ENCODE measurements at regions not wholly inside any gene's neighbourhood (a gene's known extent, or its start where the extent isn't known, plus 50 kb on each side); places are given as distances from the start of the nearest gene placed in this dataset.

DNA sequence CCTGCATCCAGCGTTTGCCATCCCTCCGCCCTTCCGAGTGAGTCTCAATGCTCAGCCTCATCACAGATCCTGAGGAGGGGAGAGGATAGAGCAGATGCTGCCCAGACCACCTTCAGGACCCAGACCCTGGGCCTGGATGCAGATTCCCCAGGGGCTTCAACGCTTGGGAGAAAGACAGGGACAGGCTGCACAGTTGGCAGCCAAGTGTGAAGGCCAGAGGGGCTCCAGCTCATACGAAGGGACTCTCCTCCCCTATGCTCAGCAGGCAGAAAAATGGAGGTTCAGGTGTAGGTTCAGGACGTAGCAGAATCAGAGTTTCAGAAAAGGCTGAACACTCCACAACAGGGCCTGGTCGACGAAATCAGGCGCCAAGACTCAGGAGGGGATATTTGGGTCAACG, 378.5 kb upstream of the IRX1 start:
- in situ Hi-C loops (cut with HindIII; ENCODE audit: low sequenced_read_pairs) = no loop called here
- no peak overlapping the region for H3K4me3 ChIP-seq (ENCODE audit: low read depth, low read length)
- no peak for DNase-seq (ENCODE audit: low read depth, low spot score)
- TF ChIP-seq, protein P1, sequence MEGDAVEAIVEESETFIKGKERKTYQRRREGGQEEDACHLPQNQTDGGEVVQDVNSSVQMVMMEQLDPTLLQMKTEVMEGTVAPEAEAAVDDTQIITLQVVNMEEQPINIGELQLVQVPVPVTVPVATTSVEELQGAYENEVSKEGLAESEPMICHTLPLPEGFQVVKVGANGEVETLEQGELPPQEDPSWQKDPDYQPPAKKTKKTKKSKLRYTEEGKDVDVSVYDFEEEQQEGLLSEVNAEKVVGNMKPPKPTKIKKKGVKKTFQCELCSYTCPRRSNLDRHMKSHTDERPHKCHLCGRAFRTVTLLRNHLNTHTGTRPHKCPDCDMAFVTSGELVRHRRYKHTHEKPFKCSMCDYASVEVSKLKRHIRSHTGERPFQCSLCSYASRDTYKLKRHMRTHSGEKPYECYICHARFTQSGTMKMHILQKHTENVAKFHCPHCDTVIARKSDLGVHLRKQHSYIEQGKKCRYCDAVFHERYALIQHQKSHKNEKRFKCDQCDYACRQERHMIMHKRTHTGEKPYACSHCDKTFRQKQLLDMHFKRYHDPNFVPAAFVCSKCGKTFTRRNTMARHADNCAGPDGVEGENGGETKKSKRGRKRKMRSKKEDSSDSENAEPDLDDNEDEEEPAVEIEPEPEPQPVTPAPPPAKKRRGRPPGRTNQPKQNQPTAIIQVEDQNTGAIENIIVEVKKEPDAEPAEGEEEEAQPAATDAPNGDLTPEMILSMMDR (IDR thresholded peaks at IDR 0.05; ENCODE audit: low read depth, low read length) = no peak

DNA sequence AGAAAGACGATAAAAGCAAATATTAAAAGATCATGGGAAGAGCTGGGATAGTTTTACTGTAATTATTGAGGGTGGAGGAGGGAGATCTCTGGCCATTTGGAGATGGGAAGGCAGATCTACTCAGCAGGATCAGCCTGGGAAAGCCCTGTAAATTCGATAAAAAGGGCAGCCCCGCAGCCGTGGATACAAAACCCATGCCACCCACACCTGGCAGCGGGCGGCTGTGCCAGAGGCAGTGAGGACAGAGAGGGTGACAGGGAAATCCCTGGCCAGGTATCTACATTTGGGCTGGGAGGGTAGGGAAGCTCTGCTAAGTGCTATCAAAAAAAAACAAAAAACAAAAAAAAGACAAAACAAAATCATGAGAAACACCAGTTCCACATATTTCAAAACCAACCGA, 379.2 kb upstream of the IRX1 start:
- DNase-seq (ENCODE audit: low read depth, low spot score) = no peak
- H3K4me3 ChIP-seq (ENCODE audit: low read depth, low read length) = no peak overlapping the region
- TF ChIP-seq, protein P1 (IDR thresholded peaks at IDR 0.05; ENCODE audit: low read depth, low read length) = no peak
- in situ Hi-C loops (cut with HindIII; ENCODE audit: low sequenced_read_pairs) = no loop called here

DNA sequence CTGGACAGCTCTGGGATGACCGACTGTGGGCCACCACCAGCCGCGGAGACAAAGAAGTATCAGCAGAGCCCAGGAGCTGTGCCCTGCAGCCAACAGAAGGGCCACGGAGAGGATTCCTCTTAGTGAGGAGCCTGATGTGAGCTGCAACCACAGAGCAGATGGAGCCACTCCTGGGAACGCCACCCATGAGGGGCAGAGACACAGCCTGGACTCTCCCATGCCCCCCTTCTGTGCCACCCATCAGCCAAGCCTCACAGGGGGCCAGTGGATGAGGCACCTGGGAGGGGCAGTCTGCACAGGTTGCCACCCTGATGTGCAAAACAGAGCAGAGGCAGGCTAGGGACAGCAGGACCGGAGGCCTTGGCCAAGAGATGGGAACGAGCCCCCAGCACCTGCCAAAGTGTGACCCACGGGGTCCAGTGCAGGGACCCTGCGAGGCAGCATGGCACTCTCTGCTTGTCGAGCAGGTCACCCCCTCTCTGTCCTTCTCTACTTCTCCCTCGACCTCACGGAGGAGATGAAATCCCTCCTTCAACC, 380.7 kb upstream of the IRX1 start:
- H3K4me3 ChIP-seq (ENCODE audit: low read depth, low read length) = no peak overlapping the region
- TF ChIP-seq, protein P1 (IDR thresholded peaks at IDR 0.05; ENCODE audit: low read depth, low read length) = no peak
- no peak for DNase-seq (ENCODE audit: low read depth, low spot score)
- in situ Hi-C loops (cut with HindIII; ENCODE audit: low sequenced_read_pairs) = no loop called here

DNA sequence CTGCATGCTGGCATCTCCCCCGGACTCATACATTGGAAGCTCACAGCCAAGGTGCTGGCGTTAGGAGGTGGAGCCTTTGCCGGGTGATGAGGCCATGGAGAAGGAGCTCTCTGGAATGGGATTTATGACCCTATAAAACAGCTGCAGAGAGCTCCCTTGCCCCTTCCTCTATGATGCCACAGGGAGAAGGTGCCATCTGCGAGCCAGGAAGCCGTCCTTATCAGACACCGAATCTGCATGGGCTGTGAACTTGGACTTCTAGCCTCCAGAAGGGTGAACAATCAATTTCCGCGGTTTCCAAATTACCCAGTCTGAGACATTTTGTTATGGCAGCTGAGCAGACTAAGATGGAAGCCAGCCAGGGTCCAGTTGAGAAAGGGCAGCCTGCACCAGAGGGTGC, 381.2 kb upstream of the IRX1 start:
- H3K4me3 ChIP-seq (ENCODE audit: low read depth, low read length) = no peak overlapping the region
- in situ Hi-C loops (cut with HindIII; ENCODE audit: low sequenced_read_pairs) = no loop called here
- no peak for DNase-seq (ENCODE audit: low read depth, low spot score)
- TF ChIP-seq, protein P1 (IDR thresholded peaks at IDR 0.05; ENCODE audit: low read depth, low read length) = no peak

DNA sequence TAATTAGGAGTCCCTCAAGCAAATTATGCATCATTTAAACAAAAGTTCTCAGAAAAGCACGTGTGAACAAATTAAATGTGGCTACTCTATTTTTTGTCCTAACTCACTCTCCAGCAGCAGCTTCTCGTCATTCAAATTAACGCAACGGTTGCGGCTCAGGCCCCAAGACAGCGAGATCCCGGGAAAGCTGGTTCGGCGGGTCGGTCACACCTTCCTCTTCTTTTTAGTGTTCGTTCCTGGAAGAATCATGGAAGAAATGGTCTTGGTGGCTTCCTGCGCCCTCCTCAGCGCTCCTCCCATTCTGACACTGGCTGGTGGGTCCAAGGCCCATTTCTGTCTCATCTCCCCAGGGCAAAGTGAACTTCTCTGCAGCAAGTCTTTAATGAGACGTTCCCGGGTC, 382.8 kb upstream of the IRX1 start:
- no peak for DNase-seq (ENCODE audit: low read depth, low spot score)
- in situ Hi-C loops (cut with HindIII; ENCODE audit: low sequenced_read_pairs) = no loop called here
- no peak overlapping the region for H3K4me3 ChIP-seq (ENCODE audit: low read depth, low read length)
- TF ChIP-seq, protein P1 (IDR thresholded peaks at IDR 0.05; ENCODE audit: low read depth, low read length) = no peak

DNA sequence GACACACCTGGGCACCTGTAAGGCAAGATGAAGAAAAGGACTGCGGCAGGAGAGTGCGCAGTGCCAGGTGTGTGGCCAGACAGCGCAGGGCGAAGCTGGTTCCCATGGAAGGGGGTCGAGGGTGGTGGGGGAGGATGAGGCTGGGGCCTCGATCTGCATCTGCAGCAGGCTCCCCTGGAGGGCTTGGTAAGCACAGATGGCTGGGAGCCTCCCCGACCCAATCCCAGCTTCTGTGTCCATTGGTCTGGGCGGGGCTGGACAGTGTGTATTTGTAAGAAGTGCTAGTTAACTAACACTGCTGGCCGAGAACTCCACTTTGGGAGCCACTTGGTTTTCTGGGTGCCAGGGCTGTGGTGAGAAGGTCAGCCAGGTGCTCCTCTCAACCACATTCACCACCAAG, 385.1 kb upstream of the IRX1 start:
- no peak for DNase-seq (ENCODE audit: low read depth, low spot score)
- TF ChIP-seq, protein P1 (IDR thresholded peaks at IDR 0.05; ENCODE audit: low read depth, low read length) = no peak
- in situ Hi-C loops (cut with HindIII; ENCODE audit: low sequenced_read_pairs) = no loop called here
- no peak overlapping the region for H3K4me3 ChIP-seq (ENCODE audit: low read depth, low read length)

DNA sequence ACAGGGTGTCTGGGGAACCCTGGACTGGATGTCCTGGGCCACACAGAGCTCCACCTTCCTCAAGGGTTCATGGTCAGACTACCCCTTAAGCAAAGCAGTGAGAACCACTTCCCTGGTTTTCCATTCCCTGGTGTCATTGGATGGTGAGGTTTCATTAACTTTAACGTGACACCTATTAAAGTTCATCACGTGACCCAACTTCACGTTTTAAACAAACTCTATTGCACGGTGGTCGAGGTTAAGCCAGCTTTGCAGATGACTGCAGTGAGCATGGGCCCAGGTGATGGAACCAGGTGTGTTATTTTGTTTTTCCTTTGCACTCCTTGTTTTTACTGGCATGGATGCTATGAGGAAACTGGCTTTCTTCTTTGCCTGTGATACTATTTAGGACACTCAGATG, 385.7 kb upstream of the IRX1 start:
- H3K4me3 ChIP-seq (ENCODE audit: low read depth, low read length) = no peak overlapping the region
- in situ Hi-C loops (cut with HindIII; ENCODE audit: low sequenced_read_pairs) = no loop called here
- DNase-seq (ENCODE audit: low read depth, low spot score) = no peak
- TF ChIP-seq, protein P1 (IDR thresholded peaks at IDR 0.05; ENCODE audit: low read depth, low read length) = no peak

Measured in astrocyte of the spinal cord (primary cell).